NCI-H1048 (cell line): ENCODE measurements at regions not wholly inside any gene's neighbourhood (a gene's known extent, or its start where the extent isn't known, plus 50 kb on each side); places are given as distances from the start of the nearest gene placed in this dataset.

ENCODE experiments used
- DNase-seq: peaks from one replicate; lab custom pipeline; 2025; lab: John Stamatoyannopoulos, UW

GRCh38 chr14:61941421-61942150 lies 179.4 kb downstream of the SNAPC1 start:
- no peak for DNase-seq

- DNase-seq = no peak
These were observed 186.2 kb downstream of the SNAPC1 start for GRCh38 chr14:61948376-61948775.

DNA sequence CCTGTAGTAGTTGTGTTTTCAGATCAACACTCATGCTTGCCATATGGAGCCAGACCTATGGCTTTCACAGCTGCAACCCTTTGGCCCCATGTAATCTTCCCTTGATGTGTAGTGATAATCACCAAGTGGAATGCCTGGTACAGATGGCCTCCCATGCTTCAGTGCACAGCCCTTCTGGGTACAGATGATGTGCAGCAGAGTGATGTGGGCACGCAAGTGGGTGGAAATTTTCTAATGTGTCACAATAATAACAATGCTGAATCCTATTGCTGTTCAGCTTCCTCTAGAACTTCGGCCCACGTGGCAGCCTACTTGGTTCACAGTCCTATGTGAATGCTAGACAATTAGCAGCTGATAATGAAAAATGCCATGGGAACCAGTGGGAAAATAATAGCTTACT lies 188.1 kb downstream of the SNAPC1 start:
- no peak for DNase-seq

- no peak for DNase-seq
These were observed 191.4 kb downstream of the SNAPC1 start for GRCh38 chr14:61953602-61954001.

GRCh38 chr14:61954306-61954705 lies 192.1 kb downstream of the SNAPC1 start:
- DNase-seq = no peak

DNA sequence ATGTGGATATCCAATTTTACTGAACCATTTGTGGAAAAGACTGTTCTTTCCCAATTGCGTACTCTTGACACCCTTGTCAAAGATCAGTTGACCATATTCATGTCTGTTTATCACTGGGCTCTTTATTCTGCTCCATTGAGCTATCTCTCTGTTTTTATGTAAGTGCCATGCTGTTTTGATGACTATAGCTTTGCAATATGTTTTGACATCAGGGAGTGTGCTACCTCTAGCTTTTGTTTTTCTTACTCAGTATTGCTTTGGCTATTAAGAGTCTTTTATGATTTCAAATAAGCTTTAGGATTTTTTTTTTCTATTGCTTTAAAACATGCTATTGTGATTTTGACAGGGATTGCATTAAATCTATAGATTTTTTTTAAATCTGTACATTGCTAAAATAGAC lies 194.3 kb downstream of the SNAPC1 start:
- DNase-seq = no peak

DNA sequence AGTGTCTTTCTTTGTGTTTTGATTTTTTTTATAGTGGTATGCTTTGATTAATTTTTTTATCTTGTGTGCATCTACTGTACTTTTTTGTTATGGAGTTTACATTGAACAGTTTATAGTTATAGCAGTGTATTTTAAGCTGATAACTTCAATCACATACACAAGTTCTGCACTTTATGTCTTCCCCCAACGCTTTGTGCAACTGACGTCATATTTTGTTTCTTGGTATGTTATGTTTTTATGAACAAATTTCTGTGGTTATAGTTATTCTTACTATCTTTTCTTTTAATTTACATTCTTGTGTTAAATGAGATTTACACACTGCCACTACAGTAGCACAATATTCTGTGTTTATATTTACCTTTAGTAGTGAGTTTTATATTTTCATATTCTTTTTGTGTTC lies 197.1 kb downstream of the SNAPC1 start:
- DNase-seq = no peak

GRCh38 chr14:61961369-61961768 lies 199.1 kb downstream of the SNAPC1 start:
- DNase-seq = no peak

DNA sequence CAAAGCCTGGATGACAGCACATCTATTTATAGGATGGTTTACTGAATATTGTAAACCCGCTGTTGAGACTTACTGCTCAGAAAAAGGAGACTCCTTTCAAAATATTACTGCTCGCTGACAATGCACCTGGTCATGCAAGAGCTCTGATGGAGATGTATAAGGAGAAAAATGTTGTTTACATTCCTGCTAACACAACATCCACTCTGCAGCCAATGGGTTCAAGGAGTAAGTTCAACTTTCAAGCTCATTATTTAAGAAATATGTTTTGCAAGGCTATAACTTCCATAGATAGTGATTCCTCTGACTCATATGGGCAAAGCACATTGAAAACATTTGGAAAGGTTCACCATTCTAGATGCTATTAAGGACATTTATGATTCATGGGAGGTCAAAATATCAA lies 201.7 kb downstream of the SNAPC1 start:
- no peak for DNase-seq

- DNase-seq = no peak
These were observed 203.0 kb downstream of the SNAPC1 start for GRCh38 chr14:61965030-61965745.

- no peak for DNase-seq
These were observed 206.0 kb downstream of the SNAPC1 start for GRCh38 chr14:61968207-61968606.

DNA sequence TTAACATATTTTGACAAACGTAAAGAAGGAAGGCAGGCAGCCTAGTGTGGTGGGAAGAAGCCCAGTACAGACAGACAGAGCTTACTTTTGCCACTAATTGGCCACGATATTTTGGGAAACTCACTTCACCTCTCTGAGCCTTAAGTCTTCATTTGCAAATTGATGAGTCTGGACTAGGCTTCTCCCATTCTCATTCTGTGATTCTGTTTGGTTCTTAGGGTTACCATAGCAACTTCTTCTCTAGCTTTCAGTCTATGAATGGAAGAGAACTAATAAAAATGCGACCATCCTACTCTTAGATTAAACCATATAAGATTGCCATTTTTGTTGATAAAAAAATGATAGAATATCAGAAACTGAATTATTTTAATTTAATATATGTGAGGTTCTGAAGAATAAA lies 210.5 kb downstream of the SNAPC1 start:
- DNase-seq = no peak

DNA sequence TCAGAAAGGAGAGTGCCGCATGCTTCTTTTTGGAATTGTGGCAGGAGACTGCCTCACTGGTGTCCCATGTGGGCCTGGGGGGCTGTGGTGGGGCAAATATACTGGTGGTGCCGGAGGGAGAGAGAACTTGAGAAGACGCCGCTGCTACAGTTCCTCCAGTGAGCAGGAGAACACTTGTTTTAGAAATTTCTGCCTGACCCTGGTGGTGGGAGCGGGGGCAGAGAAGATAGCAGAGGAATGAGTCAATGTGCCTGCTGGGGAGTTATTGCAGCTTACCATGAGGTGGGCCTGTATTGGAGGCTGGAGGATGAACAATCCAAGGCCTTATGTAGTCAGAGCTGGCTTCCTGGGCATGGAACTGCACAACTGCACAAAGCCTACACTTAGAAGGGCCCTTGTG lies 211.8 kb downstream of the SNAPC1 start:
- DNase-seq = no peak

- no peak for DNase-seq
These were observed 215.0 kb downstream of the SNAPC1 start for GRCh38 chr14:61977217-61977616.

GRCh38 chr14:61988240-61988639 lies 226.0 kb downstream of the SNAPC1 start:
- DNase-seq = no peak

- DNase-seq = no peak
These were observed 229.9 kb downstream of the SNAPC1 start for GRCh38 chr14:61992139-61992538.

DNA sequence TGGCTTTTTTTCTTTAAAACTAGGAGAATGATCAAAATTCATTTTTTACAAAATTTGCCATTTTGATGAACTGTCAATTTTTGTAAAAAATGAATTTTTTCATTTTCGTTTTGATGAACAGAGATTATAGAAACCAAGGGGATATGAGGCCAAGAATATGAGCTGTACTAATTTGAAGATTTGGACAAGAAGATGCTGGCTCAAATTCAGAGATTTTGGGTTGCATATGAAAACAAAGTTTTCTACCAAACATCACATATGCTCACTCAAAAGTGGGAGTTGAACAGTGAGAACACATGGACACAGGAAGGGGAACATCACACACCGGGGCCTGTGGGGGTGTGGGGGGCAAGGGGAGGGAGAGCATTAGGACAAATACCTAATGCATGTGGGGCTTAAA lies 230.7 kb downstream of the SNAPC1 start:
- no peak for DNase-seq

DNA sequence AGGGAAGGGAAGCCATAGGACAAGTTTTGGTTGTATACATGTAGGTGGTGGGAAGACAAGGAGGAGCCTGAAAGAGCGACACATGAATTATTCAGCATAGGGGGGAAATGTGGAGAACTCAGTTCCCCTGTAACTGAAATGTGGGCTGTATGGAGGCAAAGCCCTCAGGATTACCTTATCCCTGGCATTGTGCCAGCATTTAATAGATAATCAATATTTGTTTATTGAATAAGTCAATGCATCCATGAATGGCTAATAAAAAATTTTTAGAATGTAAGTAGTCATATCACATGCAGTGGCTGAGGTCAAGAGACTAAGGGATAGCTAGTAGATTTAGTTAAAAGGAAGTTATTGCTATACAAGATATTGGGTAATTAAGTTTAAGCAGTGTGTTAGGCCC lies 232.4 kb downstream of the SNAPC1 start:
- DNase-seq = no peak

- DNase-seq = no peak
These were observed 234.5 kb downstream of the SNAPC1 start for GRCh38 chr14:61996753-61997152.

DNA sequence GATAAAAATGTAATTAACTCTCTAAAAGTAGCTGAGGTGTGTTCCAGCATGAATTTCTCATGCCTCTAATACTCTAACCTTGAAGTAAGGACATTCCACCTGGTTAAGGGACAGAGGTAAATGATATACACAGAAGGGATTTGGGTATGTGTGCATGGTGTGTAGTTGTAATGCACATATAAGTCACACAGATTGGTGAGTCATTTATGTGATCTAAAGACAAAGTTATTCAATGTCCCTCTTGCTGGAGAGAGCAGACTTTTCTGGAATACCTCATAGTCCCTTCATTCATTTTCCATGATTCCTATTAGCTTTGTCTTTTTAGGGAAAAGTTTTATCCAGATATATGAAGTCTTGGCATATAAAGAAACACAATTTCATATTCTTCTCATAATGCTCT lies 234.9 kb downstream of the SNAPC1 start:
- no peak for DNase-seq

- no peak for DNase-seq
These were observed 239.7 kb downstream of the SNAPC1 start for GRCh38 chr14:62001963-62002362.

DNA sequence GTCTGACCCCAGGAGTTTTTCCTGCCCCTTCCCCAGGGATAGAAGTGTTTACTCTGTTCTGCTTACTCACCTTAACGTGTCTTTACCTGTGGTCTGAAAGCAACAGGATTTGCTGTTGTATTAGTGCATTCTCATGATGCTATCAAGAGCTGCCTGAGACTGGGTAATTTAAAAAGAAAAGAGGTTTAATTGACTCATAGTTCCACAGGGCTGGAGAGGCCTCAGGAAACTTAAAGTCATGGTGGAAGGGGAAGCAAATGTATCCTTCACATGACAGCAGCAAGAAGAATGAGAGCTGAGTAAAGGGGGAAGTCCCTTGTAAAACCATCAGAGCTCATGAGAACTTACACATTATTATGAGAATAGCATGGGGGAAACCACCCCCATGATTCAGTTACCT lies 240.4 kb downstream of the SNAPC1 start:
- DNase-seq = no peak

DNA sequence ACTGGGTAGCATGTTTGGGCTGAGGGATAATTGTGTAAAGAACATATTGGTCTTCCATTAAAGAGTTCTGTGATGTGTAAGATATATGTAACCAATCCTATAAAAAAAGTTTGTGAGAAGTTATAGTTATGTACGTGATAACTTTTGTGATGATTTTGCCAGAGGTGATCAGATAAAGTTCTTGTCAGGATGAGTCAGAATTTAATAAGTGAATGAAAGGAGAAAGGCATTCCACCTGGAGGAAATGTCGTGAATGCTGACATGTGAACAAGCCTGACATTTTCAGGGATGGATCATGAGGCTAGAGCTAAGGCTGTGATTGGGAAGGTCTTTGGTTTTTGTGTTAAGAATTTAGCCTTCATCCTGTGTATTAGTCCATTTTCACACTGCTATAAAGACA lies 241.5 kb downstream of the SNAPC1 start:
- DNase-seq = no peak
